ENCODE measurements at regions not wholly inside any gene's neighbourhood (a gene's known extent, or its start where the extent isn't known, plus 50 kb on each side); places are given as distances from the start of the nearest gene placed in this dataset. TPM values are rescaled to one million over a fixed set of nuclear protein-coding genes. Genes with fewer than 3 reads are reported as not detected.

Small RNAs in the stretch of these regions (small RNA-seq; reads per million reads assigned to genes)
- gene AL353803.5 = not detected
- gene RN7SL159P = not detected
